Spleen (tissue), 11 donors: ENCODE measurements at regions not wholly inside any gene's neighbourhood (a gene's known extent, or its start where the extent isn't known, plus 50 kb on each side); places are given as distances from the start of the nearest gene placed in this dataset.

Source experiments
- DNase-seq: peaks from one replicate; pipeline ENCODE4 v3.0.0-alpha.2; 2020
- H3K27ac ChIP-seq, 8 donors: fragments of 200-600 bp; sonication (generic) in 7 of 8; 1 replicate in 4 of 8; 2 replicates in 4 of 8; pipeline versions ENCODE4 v1.5.0 to v1.8.0; 2016 to 2021; ENCODE audit warnings: inconsistent platforms in 4 of 8, mild to moderate bottlenecking in 4 of 8, moderate library complexity in 1 of 8
- H3K27me3 ChIP-seq, 7 donors: fragments of 200-600 bp; sonication (generic) in 6 of 7; replicated peaks in 1 of 7; 1 replicate in 4 of 7; 2 replicates in 3 of 7; pipeline versions ENCODE4 v1.5.0 to v1.8.0; 2016 to 2021; ENCODE audit warnings: inconsistent platforms in 3 of 7, mild to moderate bottlenecking in 1 of 7
- H3K36me3 ChIP-seq, 6 donors: fragments of 200-600 bp; sonication (generic) in 5 of 6; 1 replicate in 4 of 6; 2 replicates in 2 of 6; pipeline versions ENCODE4 v1.5.0 to v1.8.0; 2016 to 2021; ENCODE audit warnings: inconsistent platforms in 2 of 6
- H3K4me1 ChIP-seq, 6 donors: fragments of 200-600 bp; sonication (generic) in 5 of 6; 1 replicate in 3 of 6; 2 replicates in 3 of 6; pipeline versions ENCODE4 v1.5.0 to v1.8.0; 2016 to 2021; ENCODE audit warnings: inconsistent platforms in 3 of 6
- H3K4me3 ChIP-seq, 8 donors: fragments of 200-600 bp; sonication (generic) in 7 of 8; 1 replicate in 4 of 8; 2 replicates in 4 of 8; pipeline versions ENCODE4 v1.5.0 to v1.8.0; 2016 to 2021; ENCODE audit warnings: inconsistent platforms in 4 of 8, mild to moderate bottlenecking in 4 of 8, moderate library complexity in 2 of 8
- H3K9me3 ChIP-seq, 8 donors: fragments of 200-600 bp; sonication (generic) in 7 of 8; 1 replicate in 4 of 8; 2 replicates in 4 of 8; pipeline versions ENCODE4 v1.5.0 to v1.8.0; 2016 to 2021; ENCODE audit warnings: inconsistent platforms in 4 of 8
- POLR2A ChIP-seq, 3 donors: fragments of 450-650 bp; IDR thresholded peaks; one replicate each; pipeline ENCODE4 v1.5.1; 2017; ENCODE audit warnings: antibody characterized with exemption in 3 of 3, mild to moderate bottlenecking in 1 of 3
- POLR2AphosphoS5 ChIP-seq, 3 donors: sonication (generic); formaldehyde crosslinking; IDR thresholded peaks; one replicate each; pipeline ENCODE4 v1.5.1; 2017; ENCODE audit warnings: antibody characterized with exemption in 3 of 3
- WGBS, 5 donors: extraction: QIAGEN DNeasy Blood & Tissue Kit in 3 of 5; methylation state at CpG; one replicate each; pipeline versions ENCODE4 v1.1.5 to v1.1.7; 2013 to 2018; 5-methylcytosine and 5-hydroxymethylcytosine counted together
- intact Hi-C: fragments of 100-400 bp; cut with DNase I; formaldehyde crosslinking; loops from one replicate; pipeline ENCODE4 v1.15.0; 2023; ENCODE audit warnings: low total_unique reads
- TF ChIP-seq, protein P1 (sequence below), 11 experiments: fragments of 200-600 bp in 7 of 11; fragments of 450-650 bp in 4 of 11; sonication (generic) in 4 of 11; IDR thresholded peaks in 8 of 11; conservative IDR thresholded peaks in 3 of 11; 1 replicate in 7 of 11; 2 replicates in 4 of 11; pipeline versions ENCODE4 v1.4.0 to v1.8.0; 2016 to 2021; ENCODE audit warnings: antibody characterized with exemption in 11 of 11, inconsistent platforms in 4 of 11, mild to moderate bottlenecking in 1 of 11
- donor health status: healthy with polysubstance abuse.
- donor health status: DM: no; HTN: no; CAD: no; lungs with moderate emphysema.
- donor health status: DM: no; HTN: no; CAD: no.
- donor health status: Bipolar disorder and iron deficiency.
- donor health status: healthy.
- donor health status: DM: no; HTN: no; CAD: no.
- donor health status: DM: yes; HTN: yes; CAD: no.

DNA sequence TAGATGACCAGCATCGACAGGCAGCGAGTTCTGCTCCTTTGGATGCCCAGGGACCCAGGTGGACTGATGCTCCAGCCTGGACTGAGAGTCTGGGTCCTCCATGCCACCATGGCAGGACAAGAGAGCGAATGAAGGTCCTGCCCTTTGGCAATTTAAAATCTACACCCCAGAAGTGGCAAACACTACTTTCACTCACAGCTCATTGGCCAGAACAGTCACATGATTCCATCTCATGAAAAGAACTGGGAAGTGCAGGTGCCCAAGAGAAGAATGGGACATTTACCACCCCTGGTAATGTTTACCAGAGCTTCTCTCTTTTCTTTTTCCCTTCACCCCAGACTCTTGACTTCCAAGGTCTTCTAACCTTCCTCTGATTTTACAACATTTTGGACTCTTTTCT, 87.8 kb upstream of the SLCO3A1 start:
- WGBS, 5 donors, result 82 to 96% (median 88%) methylated on average over 3 of the region's 3 CpGs
- no peaks in the 10 kb centered on the region for H3K4me1 ChIP-seq
- intact Hi-C loops, result no loop called here

DNA sequence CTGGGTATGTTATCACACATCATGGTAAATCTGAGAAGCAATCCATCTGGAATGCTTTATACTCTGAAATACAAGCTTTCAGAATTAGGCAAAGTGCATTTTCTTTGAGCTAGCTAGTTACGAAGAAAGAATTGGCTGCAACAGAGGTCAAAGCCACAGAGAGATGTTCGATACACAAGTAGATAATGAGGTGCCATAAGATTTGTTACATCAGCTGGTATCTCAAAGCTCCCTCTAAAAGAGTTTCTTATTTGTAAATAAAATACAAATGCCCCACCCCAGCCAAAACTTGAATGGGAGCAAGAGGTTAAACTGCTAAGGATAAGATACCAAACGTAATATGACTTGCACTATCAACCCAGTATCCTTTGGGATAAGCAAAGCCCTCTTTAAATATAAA, 84.0 kb upstream of the SLCO3A1 start:
- H3K36me3 ChIP-seq, result no peaks in the 10 kb centered on the region
- H3K27ac ChIP-seq, result no peak overlapping the region
- peaks cover 0 to 4% (median 0%) of the 10 kb centered on the region in 7 donors for H3K27me3 ChIP-seq
- H3K4me3 ChIP-seq, result no peak overlapping the region
- DNase-seq, result no peak
- no peaks in the 10 kb centered on the region for H3K9me3 ChIP-seq
- WGBS, 5 donors, result 75 to 89% (median 83%) methylated on average over 3 of the region's 3 CpGs
- TF ChIP-seq POLR2A (IDR thresholded peaks at IDR 0.05) (no peak), POLR2AphosphoS5 (IDR thresholded peaks at IDR 0.05) (no peak)
- TF ChIP-seq, protein P1, sequence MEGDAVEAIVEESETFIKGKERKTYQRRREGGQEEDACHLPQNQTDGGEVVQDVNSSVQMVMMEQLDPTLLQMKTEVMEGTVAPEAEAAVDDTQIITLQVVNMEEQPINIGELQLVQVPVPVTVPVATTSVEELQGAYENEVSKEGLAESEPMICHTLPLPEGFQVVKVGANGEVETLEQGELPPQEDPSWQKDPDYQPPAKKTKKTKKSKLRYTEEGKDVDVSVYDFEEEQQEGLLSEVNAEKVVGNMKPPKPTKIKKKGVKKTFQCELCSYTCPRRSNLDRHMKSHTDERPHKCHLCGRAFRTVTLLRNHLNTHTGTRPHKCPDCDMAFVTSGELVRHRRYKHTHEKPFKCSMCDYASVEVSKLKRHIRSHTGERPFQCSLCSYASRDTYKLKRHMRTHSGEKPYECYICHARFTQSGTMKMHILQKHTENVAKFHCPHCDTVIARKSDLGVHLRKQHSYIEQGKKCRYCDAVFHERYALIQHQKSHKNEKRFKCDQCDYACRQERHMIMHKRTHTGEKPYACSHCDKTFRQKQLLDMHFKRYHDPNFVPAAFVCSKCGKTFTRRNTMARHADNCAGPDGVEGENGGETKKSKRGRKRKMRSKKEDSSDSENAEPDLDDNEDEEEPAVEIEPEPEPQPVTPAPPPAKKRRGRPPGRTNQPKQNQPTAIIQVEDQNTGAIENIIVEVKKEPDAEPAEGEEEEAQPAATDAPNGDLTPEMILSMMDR (IDR thresholded peaks at IDR 0.05 in 8 of 11, conservative IDR thresholded peaks at IDR 0.05 in 3 of 11), result no peak
- intact Hi-C loops, result no loop called here
- no peaks in the 10 kb centered on the region for H3K4me1 ChIP-seq

More for the DNA sequence above, 87.8 kb upstream of the SLCO3A1 start:
- no peak for DNase-seq
- H3K27ac ChIP-seq, result no peak overlapping the region
- no peaks in the 10 kb centered on the region for H3K36me3 ChIP-seq
- H3K9me3 ChIP-seq, result no peaks in the 10 kb centered on the region
- H3K4me3 ChIP-seq, result no peak overlapping the region
- peaks cover 0 to 4% (median 0%) of the 10 kb centered on the region in 7 donors for H3K27me3 ChIP-seq
- no peak for TF ChIP-seq POLR2AphosphoS5 (IDR thresholded peaks at IDR 0.05)
- TF ChIP-seq POLR2A (IDR thresholded peaks at IDR 0.05), result no peak
- TF ChIP-seq, protein P1 (IDR thresholded peaks at IDR 0.05 in 8 of 11, conservative IDR thresholded peaks at IDR 0.05 in 3 of 11), result no peak

DNA sequence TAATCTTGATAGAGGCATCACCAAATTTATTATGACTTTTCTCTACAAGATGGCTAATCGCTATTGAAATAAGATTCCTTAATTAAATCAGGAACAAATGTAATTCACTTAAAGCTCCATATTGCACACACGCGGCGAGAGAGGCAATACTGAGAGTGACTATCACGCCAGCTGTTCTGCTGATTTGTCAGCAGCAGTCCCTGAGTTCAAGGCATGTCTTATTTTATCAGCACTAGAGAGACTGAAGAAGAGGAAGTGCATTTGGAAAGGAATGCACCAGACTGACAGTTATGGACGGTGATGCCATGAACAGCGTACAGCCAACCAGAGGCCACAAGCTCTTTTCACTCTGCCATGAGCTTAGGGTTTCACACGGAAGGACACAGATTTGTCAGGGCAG, 83.6 kb upstream of the SLCO3A1 start:
- intact Hi-C loops, result no loop called here
- DNase-seq, result no peak
- TF ChIP-seq POLR2AphosphoS5 (IDR thresholded peaks at IDR 0.05) (no peak), POLR2A (IDR thresholded peaks at IDR 0.05) (no peak)
- TF ChIP-seq, protein P1 (IDR thresholded peaks at IDR 0.05 in 8 of 11, conservative IDR thresholded peaks at IDR 0.05 in 3 of 11), result no peak
- Histone ChIP-seq H3K4me1 (no peaks in the 10 kb centered on the region), H3K4me3 (no peak overlapping the region), H3K36me3 (no peaks in the 10 kb centered on the region), H3K9me3 (no peaks in the 10 kb centered on the region), H3K27ac (no peak overlapping the region), H3K27me3 (peaks cover 0 to 4% (median 0%) of the 10 kb centered on the region in 7 donors)
- WGBS, 5 donors, result 57 to 68% (median 60%) methylated on average over 8 of the region's 8 CpGs

DNA sequence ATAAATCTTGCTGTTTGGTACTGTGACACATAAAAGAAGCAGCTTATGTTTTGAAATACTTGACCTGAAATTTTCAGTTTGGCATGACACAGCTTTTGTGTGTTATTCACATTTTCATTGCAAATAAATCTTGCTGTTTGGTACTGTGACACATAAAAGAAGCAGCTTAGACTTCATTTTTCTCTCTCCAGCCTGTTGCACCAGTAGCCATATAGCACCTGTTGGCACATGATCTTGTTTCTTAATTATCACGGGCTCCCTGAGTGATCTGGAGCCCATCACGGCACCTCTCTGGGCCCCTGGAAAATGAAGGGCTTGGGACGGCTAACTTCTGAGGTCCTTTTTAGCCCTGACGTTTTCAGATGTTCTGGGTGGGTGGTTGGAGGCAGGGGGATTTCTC, 77.4 kb upstream of the SLCO3A1 start:
- no peak for DNase-seq
- Histone ChIP-seq H3K9me3 (no peaks in the 10 kb centered on the region), H3K4me3 (no peak overlapping the region), H3K27me3 (peaks cover 0 to 4% (median 0%) of the 10 kb centered on the region in 7 donors), H3K27ac (no peak overlapping the region), H3K4me1 (peaks cover 0 to 16% (median 0%) of the 10 kb centered on the region in 6 donors), H3K36me3 (no peaks in the 10 kb centered on the region)
- intact Hi-C loops, result no loop called here
- whole genome bisulfite sequencing, 5 donors, result 56 to 73% (median 69%) methylated on average over 4 of the region's 4 CpGs
- TF ChIP-seq POLR2A (IDR thresholded peaks at IDR 0.05) (no peak), POLR2AphosphoS5 (IDR thresholded peaks at IDR 0.05) (no peak)
- TF ChIP-seq, protein P1 (IDR thresholded peaks at IDR 0.05 in 8 of 11, conservative IDR thresholded peaks at IDR 0.05 in 3 of 11), result no peak
